ENCODE measurements at regions not wholly inside any gene's neighbourhood (a gene's known extent, or its start where the extent isn't known, plus 50 kb on each side); places are given as distances from the start of the nearest gene placed in this dataset.

DNA sequence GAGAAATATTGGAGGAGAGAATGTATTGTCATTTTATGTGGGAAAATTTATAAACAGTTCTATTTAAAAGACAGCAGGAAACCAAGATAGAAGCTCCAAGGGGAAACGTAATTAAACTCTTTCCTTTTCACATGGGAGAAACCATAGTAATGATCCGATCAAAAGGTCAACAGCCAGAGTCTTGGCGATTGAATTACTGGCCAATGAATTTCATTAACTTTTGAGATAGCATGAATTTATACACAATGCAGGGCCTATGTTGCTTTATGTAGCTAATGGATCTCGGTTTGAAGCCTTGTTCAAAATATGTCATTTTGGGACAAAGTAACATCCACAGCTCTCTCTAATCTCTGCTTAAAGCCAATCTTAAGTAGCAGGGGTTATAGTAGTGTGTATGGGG, 897.5 kb upstream of the NDST4 start:
- TF ChIP-seq CTCF (IDR thresholded peaks at IDR 0.05) (no peak), EP300 (IDR thresholded peaks at IDR 0.05) (no peak)

Measured in sigmoid colon (tissue), 4 donors.